Activated T-cell treated with anti-CD3 and anti-CD28 coated beads, Interleukin-2, amount 50 U/mL, for 48 hours (primary cell): ENCODE measurements at regions not wholly inside any gene's neighbourhood (a gene's known extent, or its start where the extent isn't known, plus 50 kb on each side); places are given as distances from the start of the nearest gene placed in this dataset.
A peak's percentile ranks its signal among the peaks of the same experiment; 100 is the strongest.
"Not testable (repeated sequence)": the region's sequence is repeated elsewhere in the genome, so short reads cannot be mapped to it uniquely, and the experiment has no call there.

Source experiments
- DNase-seq, 2 experiments: peaks; one replicate each; pipeline ENCODE4 v3.0.0-alpha.2; 2020

DNA sequence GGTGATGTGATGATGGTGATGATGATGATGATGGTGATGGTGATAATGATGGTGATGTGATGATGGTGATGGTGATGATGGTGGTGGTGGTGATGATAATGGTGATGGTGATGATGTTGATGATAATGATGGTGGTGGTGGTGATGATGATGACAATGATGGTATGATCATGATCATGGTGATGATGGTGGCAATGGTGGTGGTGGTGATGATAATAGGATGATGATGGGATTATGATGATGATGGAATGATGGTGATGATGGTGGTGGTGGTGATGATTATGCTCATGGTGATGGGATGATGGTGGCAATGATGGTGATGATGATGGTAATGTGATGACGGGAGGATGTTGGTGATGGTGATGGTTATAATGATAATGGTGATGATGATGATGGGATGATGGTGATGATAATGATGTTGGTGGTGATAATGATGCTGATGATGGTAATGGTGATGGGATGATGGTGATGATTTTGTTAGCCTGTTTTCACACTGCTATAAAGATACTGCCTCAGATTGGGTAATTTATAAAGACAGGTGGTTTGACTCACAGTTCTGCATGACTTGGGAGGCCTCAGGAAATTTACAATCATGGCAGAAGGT is 314.8 kb upstream of the SFSWAP start:
- no peak for DNase-seq

DNA sequence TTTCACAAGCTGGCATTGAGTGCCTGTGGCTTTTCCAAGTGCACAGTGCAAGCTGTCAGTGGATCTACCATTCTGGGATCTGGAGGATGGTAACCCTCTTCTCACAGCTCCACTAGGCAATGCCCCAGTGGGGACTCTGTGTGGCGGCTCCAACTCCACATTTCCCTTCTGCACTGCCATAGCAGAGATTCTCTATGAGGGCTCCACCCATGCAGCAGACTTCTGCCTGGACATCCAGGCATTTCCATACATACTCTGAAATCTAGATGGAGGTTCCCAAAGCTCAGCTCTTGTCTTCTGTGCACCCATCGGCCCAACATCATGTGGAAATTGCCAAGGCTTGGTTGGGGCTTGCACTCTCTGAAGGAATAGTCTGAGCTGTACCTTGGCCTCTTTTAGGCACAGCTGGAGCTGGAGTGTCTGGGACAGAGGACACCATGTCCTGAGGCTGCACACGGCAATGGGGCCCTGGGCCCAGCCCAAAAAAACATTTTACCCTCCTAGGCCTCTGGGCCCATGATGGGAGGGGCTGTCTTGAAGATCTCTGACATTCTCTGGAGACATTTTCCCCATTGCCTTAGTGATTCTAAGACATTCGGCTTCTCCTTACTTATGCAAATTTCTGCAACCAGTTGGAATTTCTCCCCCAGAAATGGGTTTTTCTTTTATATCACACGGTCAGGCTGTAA is 313.3 kb upstream of the SFSWAP start:
- DNase-seq, result no peak

DNA sequence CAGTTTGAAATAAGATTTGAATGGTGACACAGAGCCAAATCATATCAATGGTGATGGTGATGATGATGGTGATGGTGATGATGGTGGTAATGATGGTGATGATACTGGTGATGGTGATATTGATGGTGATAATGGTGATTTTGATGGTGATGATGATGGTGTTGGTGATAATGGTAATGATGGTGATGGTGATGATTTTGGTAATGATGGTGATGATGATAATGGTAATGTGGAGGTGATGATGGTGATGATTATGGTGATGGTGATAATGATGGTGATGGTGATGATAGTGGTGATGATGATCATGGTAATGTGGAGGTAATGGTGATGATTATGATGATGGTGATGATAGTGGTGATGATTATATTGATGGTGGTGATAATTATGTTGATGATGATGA is 311.9 kb upstream of the SFSWAP start:
- DNase-seq, result no peak

DNA sequence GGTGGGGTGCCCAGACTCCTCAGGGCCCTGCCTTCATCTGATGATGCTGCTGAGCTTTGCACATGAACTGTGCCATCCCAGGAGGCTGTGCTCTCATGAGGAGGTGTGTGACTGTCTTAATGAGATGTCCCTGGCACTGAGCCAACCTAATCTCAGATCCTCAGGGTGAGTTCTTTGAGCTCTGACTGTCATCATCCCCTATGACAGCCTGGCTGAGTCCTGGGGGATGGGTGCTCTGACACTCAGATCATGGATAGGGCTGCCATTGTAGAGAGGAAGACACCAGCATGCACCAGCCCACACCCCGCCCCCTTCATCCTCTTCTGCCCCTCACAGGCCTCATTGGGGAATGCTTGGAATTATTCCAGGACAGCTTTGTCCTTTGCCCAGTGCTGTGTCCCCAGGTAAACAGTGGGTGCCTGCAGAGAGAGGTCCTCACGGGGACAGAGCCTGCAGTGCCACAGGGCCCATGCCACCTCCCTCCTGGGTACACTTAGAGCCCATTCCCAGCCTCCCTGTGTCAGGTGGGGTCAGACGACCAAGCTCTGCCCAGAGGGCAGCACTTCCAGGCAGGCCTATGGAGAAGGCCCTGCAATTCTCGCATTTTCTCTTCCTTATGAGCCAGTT is 310.1 kb upstream of the SFSWAP start:
- DNase-seq, result not testable (repeated sequence)

DNA sequence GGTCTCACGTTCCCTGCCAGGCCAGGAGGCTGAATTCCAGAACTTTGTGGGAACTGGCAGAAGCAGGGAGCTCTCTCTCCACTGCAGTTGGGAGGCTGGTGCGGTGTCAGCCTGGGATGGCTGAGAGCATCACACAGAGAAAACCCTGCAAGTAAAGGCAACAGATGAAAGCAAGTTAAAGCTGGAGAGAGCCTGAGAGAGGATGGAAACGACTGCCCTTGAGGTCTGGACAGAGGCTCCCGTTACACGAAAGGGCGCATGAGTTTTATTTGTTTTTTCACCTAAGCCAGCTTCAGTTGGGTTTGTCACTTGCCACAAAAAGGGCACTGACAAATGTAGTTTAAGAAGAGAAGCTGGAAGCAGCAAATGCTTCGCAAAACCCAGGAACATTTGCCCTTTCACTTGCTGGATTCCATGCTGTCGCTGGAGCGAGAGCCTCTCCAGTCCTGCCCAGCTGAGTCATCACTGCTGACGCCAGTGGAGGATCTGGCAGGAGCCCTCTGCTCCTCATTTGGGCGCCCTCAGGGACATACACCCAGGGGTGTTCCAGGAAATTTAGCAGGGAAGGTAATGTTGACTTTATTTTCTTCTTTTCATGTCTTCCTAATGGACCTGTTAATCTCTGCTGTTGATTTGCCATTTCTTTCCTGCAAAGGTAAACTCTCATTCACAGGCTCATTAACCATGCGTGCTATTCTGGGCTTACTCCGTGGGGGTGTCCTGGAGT is 308.8 kb upstream of the SFSWAP start:
- DNase-seq, result not testable (repeated sequence)

DNA sequence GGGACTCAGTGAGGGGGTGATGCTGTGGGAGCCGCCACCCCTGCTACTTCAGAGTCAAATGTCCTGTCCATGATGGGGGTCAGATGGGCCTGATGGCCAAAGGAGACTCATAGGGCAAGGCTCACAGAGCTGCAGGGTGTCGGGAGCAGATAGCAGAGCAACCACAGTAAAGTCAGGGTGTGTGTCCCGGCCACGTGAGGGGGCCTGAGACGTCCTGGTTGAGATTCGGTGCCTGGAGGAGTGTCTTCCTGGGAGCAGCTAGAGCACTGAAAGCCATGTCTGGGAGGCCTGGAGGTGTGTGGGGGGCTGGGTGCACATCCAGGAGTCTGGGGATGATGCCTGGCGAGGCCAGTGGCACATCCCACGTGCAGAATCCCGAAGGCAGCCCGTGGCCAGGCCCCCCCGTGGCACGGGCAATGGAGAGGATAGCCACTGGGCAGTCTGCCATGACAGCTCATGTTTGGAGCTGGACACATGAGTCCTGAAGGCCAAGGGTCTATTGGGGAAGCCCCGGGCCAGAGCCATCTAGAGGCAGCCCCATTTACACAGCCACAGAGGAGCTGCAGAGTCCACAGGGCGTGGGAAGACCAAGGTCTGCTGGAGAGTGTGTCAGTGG is 308.0 kb upstream of the SFSWAP start:
- no peak for DNase-seq

DNA sequence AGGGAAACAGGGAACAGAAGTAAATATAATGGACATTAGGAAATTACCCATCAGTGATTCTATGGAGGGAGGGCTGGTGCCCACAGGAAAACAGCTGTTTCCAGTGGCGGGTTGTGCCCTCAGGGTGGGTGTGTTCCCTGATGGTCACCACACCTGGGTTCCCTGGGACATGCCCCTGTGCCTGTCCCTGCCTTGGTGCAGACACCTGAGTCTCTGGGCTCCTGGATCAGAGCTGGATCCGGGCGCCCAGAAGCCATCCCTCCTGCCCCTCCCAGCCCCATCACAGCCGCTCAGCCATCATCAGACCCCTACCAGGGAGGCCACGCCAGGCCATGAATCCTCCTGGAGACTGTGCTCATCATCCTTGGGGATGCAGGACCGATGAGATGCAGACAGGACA is 307.2 kb upstream of the SFSWAP start:
- DNase-seq, result no peak

DNA sequence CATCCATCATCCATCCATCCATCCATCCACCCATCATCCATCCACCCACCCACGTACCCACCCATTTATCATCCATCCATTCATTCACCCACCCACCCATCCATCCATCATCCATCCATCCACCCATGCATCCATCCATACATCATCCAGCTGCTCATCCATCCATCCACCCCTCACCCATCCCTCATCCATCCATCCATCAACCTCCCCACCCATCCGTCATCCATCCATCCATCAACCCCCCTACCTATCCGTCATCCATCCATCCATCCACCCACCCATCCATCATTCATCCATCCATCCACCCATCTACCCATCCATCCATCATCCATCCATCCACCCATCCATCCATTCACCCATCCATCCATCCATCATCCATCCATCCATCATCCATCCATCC is 306.2 kb upstream of the SFSWAP start:
- no peak for DNase-seq

DNA sequence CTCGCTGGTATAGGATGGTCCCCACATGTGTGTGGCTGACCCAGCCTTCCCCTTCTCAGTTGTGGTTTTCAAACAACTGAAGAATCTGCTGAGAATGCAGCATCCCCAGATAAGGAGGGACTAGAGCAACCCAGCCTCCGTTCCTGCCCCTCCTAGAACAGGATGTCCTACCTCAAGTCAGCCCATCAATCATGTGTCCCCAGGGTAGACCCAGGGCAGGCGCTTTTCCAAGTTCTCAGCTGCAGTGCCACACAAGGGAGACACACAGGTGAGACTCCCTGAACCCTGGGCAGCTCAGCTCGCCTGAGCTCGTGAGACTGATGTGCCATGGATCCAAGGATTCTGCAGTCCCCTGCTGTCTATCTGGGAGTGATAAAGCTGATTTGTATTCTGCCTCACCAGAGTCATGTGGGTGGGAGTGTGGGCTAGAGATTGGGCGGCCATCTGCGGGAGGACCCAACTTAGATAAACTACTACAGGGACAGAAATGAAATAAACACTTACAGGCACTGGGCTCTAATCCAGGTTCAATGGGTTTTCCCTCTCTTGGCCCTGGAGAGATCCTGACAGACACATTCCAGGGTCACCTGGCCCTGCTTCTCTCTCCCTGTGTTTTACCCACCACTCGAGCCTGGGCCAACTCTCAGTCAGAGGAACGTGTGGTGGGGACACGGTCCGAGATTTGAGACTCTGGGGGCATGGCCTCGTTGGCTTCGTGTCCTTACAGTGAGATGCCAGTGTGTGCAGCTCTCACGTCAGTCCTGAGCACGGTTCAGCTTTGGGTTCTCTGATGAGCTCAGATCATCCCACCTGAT is 303.5 kb upstream of the SFSWAP start:
- no peak for DNase-seq

DNA sequence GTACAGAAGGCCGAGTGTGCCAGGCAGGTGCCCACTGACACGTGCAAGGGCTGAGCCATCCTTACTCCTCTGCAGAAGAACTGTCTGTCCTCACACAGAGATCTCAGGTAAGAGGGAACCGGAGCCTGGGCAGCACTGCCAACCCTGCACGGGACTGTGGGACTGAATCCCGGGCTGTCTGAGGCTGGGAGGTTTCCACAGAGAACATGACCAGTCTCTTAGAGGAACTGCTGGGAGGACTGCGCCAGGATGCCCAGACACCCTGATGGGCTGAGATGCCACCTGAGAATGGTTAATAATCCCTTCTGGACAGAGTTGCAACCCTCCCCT is 302.9 kb upstream of the SFSWAP start:
- no peak for DNase-seq

DNA sequence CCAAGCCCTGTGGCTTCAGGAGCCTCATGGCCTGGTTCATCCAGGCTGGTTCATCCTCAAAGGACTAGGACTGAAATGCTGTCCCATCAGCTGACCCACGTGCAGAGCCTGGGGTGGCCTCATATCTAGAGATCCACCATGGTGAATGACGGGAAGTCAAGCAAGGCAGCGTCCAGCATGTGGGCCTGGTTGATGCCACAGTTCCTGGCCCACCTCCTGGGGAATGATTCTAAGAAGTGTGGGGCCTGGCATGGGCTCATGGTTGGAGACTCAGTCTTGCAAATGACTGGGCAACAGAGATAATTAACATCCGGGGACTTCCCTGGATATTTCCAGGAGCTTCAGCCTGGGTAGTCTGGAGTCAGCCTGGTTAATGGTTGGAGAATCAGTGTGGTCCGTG is 302.4 kb upstream of the SFSWAP start:
- no peak for DNase-seq

DNA sequence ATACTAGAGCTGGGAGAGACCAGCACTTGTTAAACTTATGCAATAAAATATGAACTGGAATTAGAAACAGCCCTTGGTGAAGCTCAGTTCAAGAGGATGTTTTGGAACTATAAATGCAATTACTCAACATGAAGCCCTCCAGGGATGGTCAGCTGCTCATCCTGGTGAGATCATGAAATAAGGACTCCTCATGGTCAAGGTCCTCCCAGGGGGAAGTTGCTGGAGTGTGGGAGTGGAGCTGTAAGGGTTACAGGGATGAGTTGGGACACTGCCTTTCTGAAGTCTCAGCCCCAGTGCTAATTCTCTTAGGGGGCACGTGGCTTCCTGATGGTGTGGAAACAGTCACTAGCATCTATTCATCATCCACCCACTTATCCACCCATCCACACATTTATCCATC is 301.7 kb upstream of the SFSWAP start:
- DNase-seq, result no peak

DNA sequence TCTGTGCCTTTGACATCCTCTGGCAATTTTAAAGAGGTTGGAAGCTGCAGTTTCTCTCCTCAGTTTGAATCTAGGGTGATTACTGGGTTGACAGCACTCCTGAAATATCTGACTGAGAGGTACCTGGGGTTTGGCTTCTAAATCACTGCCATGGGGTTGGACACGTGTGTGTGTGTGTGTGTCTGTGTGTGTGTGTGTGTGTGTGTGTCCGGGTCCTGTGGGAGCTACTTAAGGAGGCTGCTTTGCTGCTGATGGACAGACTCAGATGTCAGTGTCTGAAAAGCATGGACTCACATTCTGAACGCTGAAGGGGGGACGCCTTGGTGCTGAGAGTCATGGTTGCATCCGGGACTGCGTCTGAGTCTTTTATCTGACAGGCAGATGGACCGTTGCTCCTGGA is 299.1 kb upstream of the SFSWAP start:
- not testable (repeated sequence) for DNase-seq

DNA sequence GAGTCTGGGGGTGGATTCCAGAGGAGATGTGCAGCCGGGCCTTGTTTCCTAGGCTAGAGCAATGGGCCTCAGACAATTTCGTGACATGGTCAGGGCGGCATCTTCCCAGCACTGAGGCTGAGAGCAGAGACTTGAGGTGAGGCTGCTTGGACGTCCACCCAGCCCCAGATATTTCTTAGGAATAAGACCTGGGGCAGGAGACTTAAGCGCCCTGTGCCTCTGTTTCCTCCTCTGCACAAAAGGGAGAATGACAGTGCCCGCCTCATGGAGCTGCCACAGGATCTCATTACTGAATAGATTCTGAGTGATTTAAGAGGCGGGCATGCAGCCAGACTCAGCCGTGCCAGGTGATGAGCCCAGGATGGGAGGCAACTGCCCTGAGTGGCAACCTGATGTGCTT is 297.9 kb upstream of the SFSWAP start:
- DNase-seq, result no peak

DNA sequence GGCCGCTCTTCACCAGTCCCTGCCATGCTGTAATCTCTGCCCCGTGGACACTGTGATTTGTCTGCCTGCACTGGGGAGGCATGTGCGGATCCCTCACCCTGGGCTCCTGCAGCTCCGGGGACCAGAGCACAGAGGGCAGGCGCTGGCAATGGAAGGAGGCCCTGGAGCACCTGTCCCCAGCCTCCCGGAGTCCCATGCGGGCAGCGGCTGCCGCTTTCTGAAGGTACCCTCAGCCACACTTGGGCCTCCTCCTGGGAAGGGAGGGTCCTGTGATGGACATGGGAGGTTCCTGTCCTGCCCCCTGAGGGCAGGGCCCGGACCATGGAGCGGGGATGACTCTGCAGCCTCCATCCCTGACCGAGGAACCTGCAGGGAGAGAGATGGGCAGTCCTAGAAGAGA is 297.4 kb upstream of the SFSWAP start:
- no peak for DNase-seq

DNA sequence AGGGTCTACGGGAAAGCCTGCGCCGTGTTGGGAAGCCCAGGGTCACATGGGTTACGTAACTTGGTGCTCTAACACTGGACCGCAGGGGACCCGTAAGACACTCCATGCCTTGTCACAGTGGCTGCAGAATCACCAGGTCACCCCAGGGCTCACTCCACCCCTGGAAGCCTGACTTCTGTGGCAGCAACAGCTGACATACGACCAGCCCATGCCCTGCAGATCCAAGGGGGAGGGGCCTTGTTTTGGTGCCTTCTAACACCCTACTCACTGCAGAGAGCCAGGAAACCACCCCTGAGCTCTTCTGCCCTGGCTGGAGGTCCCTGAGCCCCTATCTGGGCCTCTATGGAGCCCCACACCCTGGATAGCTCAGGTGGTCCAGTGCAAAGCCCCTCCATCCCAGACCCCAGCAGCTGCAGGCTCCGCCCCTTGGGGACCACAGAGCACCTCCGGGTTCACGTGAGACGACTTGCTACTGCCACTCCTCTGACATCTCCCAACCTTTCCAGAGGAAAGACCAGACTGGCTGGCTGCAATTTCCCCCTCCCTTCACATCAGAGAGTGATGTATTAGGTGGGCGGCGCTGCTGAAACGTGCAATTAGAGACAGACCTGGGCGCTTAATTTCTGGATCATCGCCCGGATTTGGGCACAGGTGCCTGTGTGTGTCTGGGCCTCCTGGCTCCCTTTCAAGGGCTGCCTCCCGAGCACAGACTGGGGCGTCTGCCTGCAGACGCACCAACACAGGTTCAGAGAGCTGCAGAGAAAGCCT is 296.6 kb upstream of the SFSWAP start:
- DNase-seq, result not testable (repeated sequence)

DNA sequence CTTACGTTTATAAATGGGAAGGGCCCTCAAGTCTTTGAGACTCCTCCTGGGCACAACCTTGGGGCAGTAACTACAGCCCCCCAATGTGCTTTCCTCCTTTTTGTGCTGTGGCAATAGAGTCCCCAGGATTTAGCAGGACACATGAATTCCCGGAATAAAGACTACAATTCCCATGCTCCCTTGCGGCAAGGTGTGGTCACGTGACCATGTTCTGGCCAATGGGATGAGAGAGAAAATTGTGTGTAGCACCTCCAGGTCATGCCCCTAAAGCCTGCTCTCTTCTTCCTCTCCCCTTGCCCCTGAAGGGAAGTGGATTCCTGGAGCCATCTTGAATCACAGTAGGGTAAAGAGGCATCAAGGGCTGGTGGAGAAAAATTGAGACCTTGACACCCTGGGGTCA is 295.1 kb upstream of the SFSWAP start:
- DNase-seq, result peak in 1 of 2 experiments; percentile 20

DNA sequence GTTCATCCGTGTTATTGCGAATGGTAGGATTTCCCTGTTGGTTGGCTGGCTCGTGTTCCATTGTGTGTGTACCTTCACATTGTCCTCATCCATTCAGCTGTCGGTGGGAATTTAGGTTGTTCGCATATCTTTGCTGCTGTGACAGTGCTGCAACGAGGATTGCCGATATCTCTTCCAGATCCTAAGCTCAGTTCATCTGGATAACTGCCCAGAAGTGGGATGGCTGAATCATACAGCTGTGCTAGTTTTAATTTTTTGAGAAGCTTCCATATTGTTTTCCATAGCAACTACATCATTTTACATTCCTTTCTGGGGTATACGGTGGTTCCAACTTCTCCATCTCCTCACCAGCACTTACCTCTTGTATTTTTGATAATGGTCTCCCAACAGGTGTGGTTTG is 292.8 kb upstream of the SFSWAP start:
- DNase-seq, result no peak

DNA sequence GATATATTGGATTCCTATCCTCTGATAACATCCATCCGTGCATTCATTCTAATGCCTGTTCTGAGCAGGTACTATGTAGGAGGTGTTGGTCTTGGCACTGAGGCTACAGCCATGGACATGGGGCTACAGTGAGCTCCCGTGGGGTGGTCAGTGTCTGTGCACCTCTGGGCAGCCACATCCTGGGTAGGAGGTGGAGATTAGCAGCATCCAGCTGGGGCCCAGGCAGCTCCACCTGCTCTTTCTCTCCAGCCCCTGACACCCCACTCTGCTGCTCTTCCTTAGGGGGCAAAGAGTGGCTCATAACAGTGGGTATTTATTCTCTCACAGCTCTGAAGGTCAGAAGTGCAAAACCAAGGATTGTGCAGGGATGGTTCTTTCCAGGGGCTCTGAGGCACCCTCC is 292.0 kb upstream of the SFSWAP start:
- no peak for DNase-seq

DNA sequence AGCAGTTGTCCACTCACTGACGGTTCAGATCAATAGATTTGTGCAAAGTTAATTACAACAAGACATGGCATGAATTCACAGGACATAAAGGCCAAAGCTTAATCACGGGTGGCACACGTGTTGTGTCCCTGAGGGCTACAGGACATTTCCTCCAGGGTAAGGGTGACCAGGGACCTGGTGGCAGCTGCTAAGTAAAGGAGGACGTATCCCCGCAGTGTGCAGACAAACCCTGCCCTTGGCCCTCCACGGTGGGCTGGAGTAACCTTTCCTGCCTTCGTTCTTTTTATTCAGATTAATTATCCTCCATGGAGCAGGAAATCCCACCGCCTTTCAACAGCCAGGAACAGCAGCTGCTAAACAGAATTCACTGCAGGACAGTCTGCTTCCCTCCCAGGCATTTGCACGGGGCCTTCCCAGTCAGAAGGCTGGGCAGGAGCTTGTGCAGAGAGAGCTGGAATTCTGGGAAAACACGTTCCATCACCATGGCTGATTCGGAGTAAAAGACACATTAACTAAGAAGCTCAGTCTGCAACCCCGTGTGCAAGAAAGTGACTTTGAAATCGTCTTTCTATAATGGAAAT is 289.9 kb upstream of the SFSWAP start:
- DNase-seq, result no peak

DNA sequence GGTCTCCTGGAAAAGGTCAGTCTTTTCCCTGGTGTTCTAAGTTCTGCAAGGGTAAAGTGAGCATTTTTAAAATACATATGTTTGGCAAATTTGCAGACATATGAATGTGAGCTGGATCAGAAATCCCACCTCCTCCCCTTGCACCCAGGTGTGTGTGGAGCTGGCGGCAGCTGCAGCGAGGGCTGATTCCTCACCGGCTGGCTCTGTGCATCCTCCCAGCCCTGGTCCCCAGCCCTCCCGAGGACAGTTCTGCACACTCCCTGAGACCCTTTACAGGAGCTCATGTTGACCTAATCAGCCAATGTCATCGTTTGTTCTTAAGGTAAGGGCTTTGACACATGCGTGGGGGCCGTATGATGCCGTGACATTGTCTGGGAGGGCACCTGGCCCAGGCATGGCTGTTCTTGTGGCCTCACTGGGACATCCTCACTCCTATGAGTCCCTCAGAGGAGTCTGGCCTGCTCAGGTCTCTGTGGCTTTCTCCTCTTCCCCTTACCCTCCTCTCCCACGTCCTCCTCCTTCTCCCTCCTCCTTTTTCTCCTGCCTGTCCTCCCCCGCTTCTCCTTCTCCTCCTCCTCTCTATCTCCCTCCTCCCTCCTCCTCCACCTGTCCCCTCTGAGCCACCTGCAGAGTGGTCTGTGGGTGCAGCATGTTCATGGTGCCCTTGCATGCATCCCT is 289.2 kb upstream of the SFSWAP start:
- DNase-seq, result no peak
